ENCODE measurements at regions not wholly inside any gene's neighbourhood (a gene's known extent, or its start where the extent isn't known, plus 50 kb on each side); places are given as distances from the start of the nearest gene placed in this dataset.

GRCh38 chr6:148203970-148204369, 138.7 kb upstream of the SASH1 start:
- H3K4me3 Mint-ChIP-seq = no peak overlapping the region
- H3K9me3 Mint-ChIP-seq = no peaks in the 10 kb centered on the region
- no peaks in the 10 kb centered on the region for H3K4me1 Mint-ChIP-seq
- no peaks in the 10 kb centered on the region for H3K36me3 Mint-ChIP-seq (ENCODE audit: low read depth)
- peaks cover 8% of the 10 kb centered on the region for H3K27me3 Mint-ChIP-seq (ENCODE audit: low read depth)
- TF ChIP-seq, protein P1, sequence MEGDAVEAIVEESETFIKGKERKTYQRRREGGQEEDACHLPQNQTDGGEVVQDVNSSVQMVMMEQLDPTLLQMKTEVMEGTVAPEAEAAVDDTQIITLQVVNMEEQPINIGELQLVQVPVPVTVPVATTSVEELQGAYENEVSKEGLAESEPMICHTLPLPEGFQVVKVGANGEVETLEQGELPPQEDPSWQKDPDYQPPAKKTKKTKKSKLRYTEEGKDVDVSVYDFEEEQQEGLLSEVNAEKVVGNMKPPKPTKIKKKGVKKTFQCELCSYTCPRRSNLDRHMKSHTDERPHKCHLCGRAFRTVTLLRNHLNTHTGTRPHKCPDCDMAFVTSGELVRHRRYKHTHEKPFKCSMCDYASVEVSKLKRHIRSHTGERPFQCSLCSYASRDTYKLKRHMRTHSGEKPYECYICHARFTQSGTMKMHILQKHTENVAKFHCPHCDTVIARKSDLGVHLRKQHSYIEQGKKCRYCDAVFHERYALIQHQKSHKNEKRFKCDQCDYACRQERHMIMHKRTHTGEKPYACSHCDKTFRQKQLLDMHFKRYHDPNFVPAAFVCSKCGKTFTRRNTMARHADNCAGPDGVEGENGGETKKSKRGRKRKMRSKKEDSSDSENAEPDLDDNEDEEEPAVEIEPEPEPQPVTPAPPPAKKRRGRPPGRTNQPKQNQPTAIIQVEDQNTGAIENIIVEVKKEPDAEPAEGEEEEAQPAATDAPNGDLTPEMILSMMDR (IDR thresholded peaks at IDR 0.05; ENCODE audit: unreplicated experiment in 3 of 3) = no peak
- no peak overlapping the region for H3K27ac Mint-ChIP-seq

DNA sequence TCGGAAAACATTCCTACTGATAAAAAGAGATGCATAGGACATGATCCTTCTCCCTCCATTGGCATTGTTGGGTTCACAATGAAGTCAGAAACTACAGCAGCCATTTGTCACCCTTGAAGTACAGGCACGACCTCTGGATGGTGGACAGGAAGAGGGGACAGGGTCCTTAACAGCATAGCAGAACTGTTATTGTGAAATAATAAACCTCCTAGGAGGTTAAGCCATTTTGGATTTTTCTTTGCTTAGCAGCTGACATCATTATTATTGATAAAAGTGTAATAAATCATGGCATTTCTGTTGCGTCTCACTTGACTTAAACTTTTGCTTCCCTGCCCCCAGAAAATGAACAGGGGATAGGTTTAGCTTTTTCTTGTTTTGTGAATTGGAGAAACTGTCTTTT, 134.3 kb upstream of the SASH1 start:
- no peaks in the 10 kb centered on the region for H3K4me1 Mint-ChIP-seq
- H3K27me3 Mint-ChIP-seq (ENCODE audit: low read depth) = peaks cover 8% of the 10 kb centered on the region
- no peak overlapping the region for H3K4me3 Mint-ChIP-seq
- H3K9me3 Mint-ChIP-seq = no peaks in the 10 kb centered on the region
- TF ChIP-seq, protein P1 (IDR thresholded peaks at IDR 0.05; ENCODE audit: unreplicated experiment in 3 of 3) = no peak
- H3K27ac Mint-ChIP-seq = no peak overlapping the region
- no peaks in the 10 kb centered on the region for H3K36me3 Mint-ChIP-seq (ENCODE audit: low read depth)

- Mint-ChIP-seq H3K27ac (no peak overlapping the region), H3K27me3 (ENCODE audit: low read depth) (peaks cover 2% of the 10 kb centered on the region), H3K9me3 (no peaks in the 10 kb centered on the region), H3K4me3 (no peak overlapping the region), H3K36me3 (ENCODE audit: low read depth) (no peaks in the 10 kb centered on the region), H3K4me1 (peaks cover 5% of the 10 kb centered on the region)
- TF ChIP-seq, protein P1 (IDR thresholded peaks at IDR 0.05; ENCODE audit: unreplicated experiment in 3 of 3) = no peak
These were observed 130.8 kb upstream of the SASH1 start for GRCh38 chr6:148211777-148212324.

GRCh38 chr6:148212366-148212765, 130.3 kb upstream of the SASH1 start:
- Mint-ChIP-seq H3K27me3 (ENCODE audit: low read depth) (no peaks in the 10 kb centered on the region), H3K27ac (no peak overlapping the region), H3K4me1 (peaks cover 5% of the 10 kb centered on the region), H3K4me3 (no peak overlapping the region), H3K9me3 (no peaks in the 10 kb centered on the region), H3K36me3 (ENCODE audit: low read depth) (no peaks in the 10 kb centered on the region)
- TF ChIP-seq, protein P1 (IDR thresholded peaks at IDR 0.05; ENCODE audit: unreplicated experiment in 3 of 3) = no peak

DNA sequence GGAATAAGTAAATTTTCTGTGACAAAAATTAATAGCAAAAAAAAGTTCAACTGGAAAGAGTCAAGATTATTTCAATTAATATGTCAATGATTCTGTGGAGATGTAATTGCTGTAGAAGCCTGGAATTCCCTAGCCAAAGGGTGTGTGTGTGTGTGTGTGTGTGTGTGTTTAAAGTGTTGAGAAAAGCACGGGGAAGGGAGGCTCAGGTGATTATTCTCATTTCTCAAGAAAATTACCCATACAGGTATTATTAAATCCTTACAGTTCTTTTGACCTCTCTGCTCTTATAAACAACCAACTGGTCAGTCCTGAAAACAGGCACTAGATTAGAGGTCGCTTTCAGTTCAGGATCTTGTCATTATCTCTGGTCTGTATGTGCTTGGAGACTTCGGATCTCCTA, 129.3 kb upstream of the SASH1 start:
- no peaks in the 10 kb centered on the region for H3K36me3 Mint-ChIP-seq (ENCODE audit: low read depth)
- H3K27ac Mint-ChIP-seq = no peak overlapping the region
- H3K4me1 Mint-ChIP-seq = peaks cover 5% of the 10 kb centered on the region
- no peaks in the 10 kb centered on the region for H3K27me3 Mint-ChIP-seq (ENCODE audit: low read depth)
- TF ChIP-seq, protein P1 (IDR thresholded peaks at IDR 0.05; ENCODE audit: unreplicated experiment in 3 of 3) = no peak
- H3K4me3 Mint-ChIP-seq = no peak overlapping the region
- H3K9me3 Mint-ChIP-seq = no peaks in the 10 kb centered on the region

- Mint-ChIP-seq H3K36me3 (ENCODE audit: low read depth) (no peaks in the 10 kb centered on the region), H3K27me3 (ENCODE audit: low read depth) (no peaks in the 10 kb centered on the region), H3K4me3 (no peak overlapping the region), H3K4me1 (peaks cover 5% of the 10 kb centered on the region), H3K9me3 (no peaks in the 10 kb centered on the region), H3K27ac (peak overlapping the region in 1 of 3 experiments; percentile 45)
- TF ChIP-seq, protein P1 (IDR thresholded peaks at IDR 0.05; ENCODE audit: unreplicated experiment in 3 of 3) = no peak
These were observed 128.0 kb upstream of the SASH1 start for GRCh38 chr6:148214667-148215066.
